DOHH2 (cell line): ENCODE measurements at regions not wholly inside any gene's neighbourhood (a gene's known extent, or its start where the extent isn't known, plus 50 kb on each side); places are given as distances from the start of the nearest gene placed in this dataset.

Experiments used
- H3F3A ChIP-seq: fragments of 200-600 bp; sonication (generic), shearing (Covaris generic); 2 replicates; pipeline ENCODE4 v1.6.0; 2016; ENCODE audit warnings: antibody characterized with exemption, mild to moderate bottlenecking; ENCODE audit not compliant: control insufficient read depth, insufficient read depth
- H3K27ac ChIP-seq: fragments of 200-600 bp; sonication (generic); 2 replicates; pipeline ENCODE4 v1.5.1; 2014; ENCODE audit warnings: low read depth, mild to moderate bottlenecking, low read length, moderate library complexity
- H3K27me3 ChIP-seq: fragments of 200-600 bp; sonication (generic); 2 replicates; pipeline ENCODE4 v1.6.1; 2014; ENCODE audit warnings: mild to moderate bottlenecking, low read length, mixed read lengths; ENCODE audit not compliant: control insufficient read depth
- H3K36me3 ChIP-seq: fragments of 200-600 bp; sonication (generic); 2 replicates; pipeline ENCODE4 v1.6.1; 2014; ENCODE audit warnings: mild to moderate bottlenecking, low read length, moderate library complexity, mixed read lengths; ENCODE audit not compliant: control insufficient read depth
- H3K4me1 ChIP-seq: fragments of 200-600 bp; sonication (generic); 2 replicates; pipeline ENCODE4 v1.6.1; 2014; ENCODE audit warnings: mild to moderate bottlenecking, low read length, mixed read lengths; ENCODE audit not compliant: control insufficient read depth
- H3K4me2 ChIP-seq: fragments of 200-600 bp; sonication (generic); 2 replicates; pipeline ENCODE4 v1.6.0; 2014; ENCODE audit warnings: mild to moderate bottlenecking, low read length, moderate library complexity
- H3K4me3 ChIP-seq: fragments of 200-600 bp; sonication (generic); 2 replicates; pipeline ENCODE4 v1.5.1; 2014; ENCODE audit warnings: mild to moderate bottlenecking, low read length, mixed read lengths
- H3K79me2 ChIP-seq: fragments of 200-600 bp; sonication (generic); 2 replicates; pipeline ENCODE4 v1.6.1; 2014; ENCODE audit warnings: mild to moderate bottlenecking, low read length, mixed read lengths; ENCODE audit not compliant: control insufficient read depth
- H3K9me2 ChIP-seq: fragments of 200-600 bp; sonication (generic); replicated peaks from 2 replicates; pipeline ENCODE4 v1.6.1; 2014; ENCODE audit warnings: mild to moderate bottlenecking, low read length, mixed read lengths; ENCODE audit not compliant: control insufficient read depth
- H3K9me3 ChIP-seq: fragments of 200-600 bp; sonication (generic); 2 replicates; pipeline ENCODE4 v1.6.1; 2014; ENCODE audit warnings: antibody characterized with exemption, low read length, mixed read lengths; ENCODE audit not compliant: control insufficient read depth, insufficient read depth
- H4K20me1 ChIP-seq: fragments of 200-600 bp; sonication (generic); 2 replicates; pipeline ENCODE4 v1.6.0; 2014; ENCODE audit warnings: low read depth, mild to moderate bottlenecking, antibody characterized with exemption, low read length, moderate library complexity; ENCODE audit not compliant: control insufficient read depth, insufficient read depth
- EZH2phosphoT487 ChIP-seq: fragments of 200-600 bp; sonication (generic); IDR thresholded peaks from 2 replicates; pipeline ENCODE4 v1.6.1; 2017; ENCODE audit warnings: borderline replicate concordance, mild to moderate bottlenecking, antibody characterized with exemption, low read length, moderate library complexity, mixed read lengths
- TF ChIP-seq, protein P1 (sequence below): fragments of 200-600 bp; sonication (generic); IDR thresholded peaks from one replicate; pipeline ENCODE4 v1.5.1; 2014; ENCODE audit warnings: antibody characterized with exemption, mild to moderate bottlenecking, low read depth, low read length; ENCODE audit not compliant: poor library complexity, severe bottlenecking

DNA sequence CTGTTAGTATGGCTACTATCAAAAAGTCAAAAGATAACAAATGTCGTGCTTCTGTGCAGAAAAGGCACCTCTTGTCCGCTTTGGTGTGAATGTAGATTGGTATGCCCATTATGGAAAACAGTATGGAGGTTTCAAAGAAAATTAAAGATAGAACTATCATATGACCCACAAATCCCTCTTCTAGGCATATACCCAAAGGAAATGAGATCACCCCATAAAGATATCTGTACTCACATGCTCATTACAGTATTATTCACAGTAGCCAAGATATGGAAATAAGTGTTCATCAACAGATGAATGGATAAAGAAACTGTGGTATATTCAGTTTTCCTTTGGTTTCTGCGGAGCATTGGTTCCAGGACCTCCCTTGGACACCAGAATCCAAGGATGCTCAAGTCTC is 180.5 kb upstream of the PPP1R3A start:
- no peaks in the 10 kb centered on the region for H3F3A ChIP-seq
- H3K36me3 ChIP-seq = no peaks in the 10 kb centered on the region
- no peaks in the 10 kb centered on the region for H3K9me2 ChIP-seq
- H3K79me2 ChIP-seq = no peaks in the 10 kb centered on the region
- H3K9me3 ChIP-seq = no peaks in the 10 kb centered on the region
- H3K4me1 ChIP-seq = no peaks in the 10 kb centered on the region
- H3K27me3 ChIP-seq = no peaks in the 10 kb centered on the region
- TF ChIP-seq, protein P1, sequence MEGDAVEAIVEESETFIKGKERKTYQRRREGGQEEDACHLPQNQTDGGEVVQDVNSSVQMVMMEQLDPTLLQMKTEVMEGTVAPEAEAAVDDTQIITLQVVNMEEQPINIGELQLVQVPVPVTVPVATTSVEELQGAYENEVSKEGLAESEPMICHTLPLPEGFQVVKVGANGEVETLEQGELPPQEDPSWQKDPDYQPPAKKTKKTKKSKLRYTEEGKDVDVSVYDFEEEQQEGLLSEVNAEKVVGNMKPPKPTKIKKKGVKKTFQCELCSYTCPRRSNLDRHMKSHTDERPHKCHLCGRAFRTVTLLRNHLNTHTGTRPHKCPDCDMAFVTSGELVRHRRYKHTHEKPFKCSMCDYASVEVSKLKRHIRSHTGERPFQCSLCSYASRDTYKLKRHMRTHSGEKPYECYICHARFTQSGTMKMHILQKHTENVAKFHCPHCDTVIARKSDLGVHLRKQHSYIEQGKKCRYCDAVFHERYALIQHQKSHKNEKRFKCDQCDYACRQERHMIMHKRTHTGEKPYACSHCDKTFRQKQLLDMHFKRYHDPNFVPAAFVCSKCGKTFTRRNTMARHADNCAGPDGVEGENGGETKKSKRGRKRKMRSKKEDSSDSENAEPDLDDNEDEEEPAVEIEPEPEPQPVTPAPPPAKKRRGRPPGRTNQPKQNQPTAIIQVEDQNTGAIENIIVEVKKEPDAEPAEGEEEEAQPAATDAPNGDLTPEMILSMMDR = no peak
- TF ChIP-seq EZH2phosphoT487 = no peak
- H3K4me2 ChIP-seq = no peak overlapping the region
- H4K20me1 ChIP-seq = no peaks in the 10 kb centered on the region
- H3K4me3 ChIP-seq = no peak overlapping the region
- no peak overlapping the region for H3K27ac ChIP-seq

GRCh38 chr7:114095885-114096284 is 177.1 kb upstream of the PPP1R3A start:
- no peaks in the 10 kb centered on the region for H3K9me2 ChIP-seq
- no peaks in the 10 kb centered on the region for H3K36me3 ChIP-seq

DNA sequence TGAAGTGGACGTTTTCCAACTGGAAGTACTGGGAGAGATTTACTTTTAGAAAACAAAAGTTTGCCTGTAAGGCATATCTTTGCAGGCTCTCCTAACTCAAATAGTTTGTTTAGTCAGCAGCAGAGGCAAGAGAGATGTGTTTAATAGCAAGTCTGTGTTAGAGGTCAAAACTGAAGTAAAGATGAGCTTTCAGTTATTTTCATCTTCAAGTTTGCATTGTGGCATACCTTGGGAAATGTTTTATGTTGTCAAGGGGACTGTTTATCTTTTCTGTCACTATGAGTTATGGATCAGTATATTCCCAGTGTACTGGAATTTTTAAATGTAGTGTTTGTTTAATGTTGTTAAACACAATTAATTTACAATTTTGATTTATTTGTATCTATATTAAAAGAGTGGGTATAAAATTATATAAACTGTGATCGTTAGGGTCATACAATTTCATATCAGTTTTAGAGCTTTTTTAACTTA is 169.7 kb upstream of the PPP1R3A start:
- Histone ChIP-seq H3F3A (no peaks in the 10 kb centered on the region), H3K4me3 (no peak overlapping the region), H3K27ac (no peak overlapping the region), H4K20me1 (no peaks in the 10 kb centered on the region), H3K4me2 (no peak overlapping the region), H3K79me2 (no peaks in the 10 kb centered on the region), H3K9me2 (no peaks in the 10 kb centered on the region), H3K36me3 (no peaks in the 10 kb centered on the region), H3K27me3 (peaks cover 16% of the 10 kb centered on the region), H3K4me1 (no peaks in the 10 kb centered on the region), H3K9me3 (peaks cover 4% of the 10 kb centered on the region)
- TF ChIP-seq EZH2phosphoT487 = no peak
- TF ChIP-seq, protein P1 = no peak

More at GRCh38 chr7:114095885-114096284, 177.1 kb upstream of the PPP1R3A start:
- no peak overlapping the region for H3K4me3 ChIP-seq
- TF ChIP-seq, protein P1 = no peak
- no peak for TF ChIP-seq EZH2phosphoT487
- H3K27me3 ChIP-seq = no peaks in the 10 kb centered on the region
- no peaks in the 10 kb centered on the region for H3K9me3 ChIP-seq
- no peak overlapping the region for H3K4me2 ChIP-seq
- H3K79me2 ChIP-seq = no peaks in the 10 kb centered on the region
- H4K20me1 ChIP-seq = no peaks in the 10 kb centered on the region
- no peaks in the 10 kb centered on the region for H3K4me1 ChIP-seq
- H3K27ac ChIP-seq = no peak overlapping the region
- no peaks in the 10 kb centered on the region for H3F3A ChIP-seq
